ENCODE measurements at regions not wholly inside any gene's neighbourhood (a gene's known extent, or its start where the extent isn't known, plus 50 kb on each side); places are given as distances from the start of the nearest gene placed in this dataset.
A peak's percentile ranks its signal among the peaks of the same experiment; 100 is the strongest.

GRCh38 chr7:34240417-34240816 lies 335.1 kb downstream of the BMPER start:
- DNase-seq (ENCODE audit: extremely low read depth, low read depth), result no peak
- no peak for TF ChIP-seq CTCF (IDR thresholded peaks at IDR 0.05; ENCODE audit: low read depth, low read length)

- no peak for TF ChIP-seq CTCF (IDR thresholded peaks at IDR 0.05; ENCODE audit: low read depth, low read length)
- DNase-seq (ENCODE audit: extremely low read depth, low read depth), result no peak
Measured at GRCh38 chr7:34242391-34242790, 337.1 kb downstream of the BMPER start.

GRCh38 chr7:34245246-34245645 lies 339.9 kb downstream of the BMPER start:
- no peak for DNase-seq (ENCODE audit: extremely low read depth, low read depth)
- no peak for TF ChIP-seq CTCF (IDR thresholded peaks at IDR 0.05; ENCODE audit: low read depth, low read length)

GRCh38 chr7:34247468-34247867 lies 342.1 kb downstream of the BMPER start:
- no peak for DNase-seq (ENCODE audit: extremely low read depth, low read depth)
- no peak for TF ChIP-seq CTCF (IDR thresholded peaks at IDR 0.05; ENCODE audit: low read depth, low read length)

- no peak for TF ChIP-seq CTCF (IDR thresholded peaks at IDR 0.05; ENCODE audit: low read depth, low read length)
Measured at GRCh38 chr7:34249192-34249591, 343.9 kb downstream of the BMPER start.

GRCh38 chr7:34260279-34260678 lies 354.9 kb downstream of the BMPER start:
- DNase-seq (ENCODE audit: extremely low read depth, low read depth), result peak; percentile 54
- no peak for TF ChIP-seq CTCF (IDR thresholded peaks at IDR 0.05; ENCODE audit: low read depth, low read length)

More at GRCh38 chr7:34249192-34249591, 343.9 kb downstream of the BMPER start:
- no peak for DNase-seq (ENCODE audit: extremely low read depth, low read depth)

- no peak for DNase-seq (ENCODE audit: extremely low read depth, low read depth)
- TF ChIP-seq CTCF (IDR thresholded peaks at IDR 0.05; ENCODE audit: low read depth, low read length), result no peak
Measured at GRCh38 chr7:34263168-34263567, 357.8 kb downstream of the BMPER start.
